B cell (primary cell): ENCODE measurements at regions not wholly inside any gene's neighbourhood (a gene's known extent, or its start where the extent isn't known, plus 50 kb on each side); places are given as distances from the start of the nearest gene placed in this dataset.
A peak's percentile ranks its signal among the peaks of the same experiment; 100 is the strongest.

Source experiments
- ATAC-seq: fragments of 200-7000 bp; cut with Tn5 transposase; one replicate; pipeline ENCODE4 v1.10.0; 2021; ENCODE audit warnings: low read depth, mild to moderate bottlenecking, moderate number of reproducible peaks, moderate library complexity
- CTCF ChIA-PET: fragments of 350-600 bp; sonication (Branson Sonifier 250); formaldehyde crosslinking; loops from one replicate; lab custom pipeline; 2021; ENCODE audit warnings: antibody characterized with exemption, inconsistent platforms; lab: Charles Lee
- POLR2A ChIA-PET: fragments of 350-600 bp; sonication (Branson Sonifier 250); formaldehyde crosslinking; loops from one replicate; lab custom pipeline; 2021; ENCODE audit warnings: antibody characterized with exemption; lab: Charles Lee
- DNase-seq: peaks from one replicate; pipeline ENCODE4 v3.0.0; 2013
- H2AFZ ChIP-seq: 2 replicates; pipeline ENCODE4 v1.6.1; 2012; ENCODE audit warnings: mild to moderate bottlenecking, low read depth, low read length; ENCODE audit not compliant: insufficient read depth, poor library complexity, severe bottlenecking
- H3K27ac ChIP-seq, 2 donors: 1 replicate in 1 of 2; 2 replicates in 1 of 2; pipeline ENCODE4 v1.5.1; 2012 to 2013; ENCODE audit warnings: low read length in 2 of 2, mild to moderate bottlenecking in 2 of 2, moderate library complexity in 1 of 2
- H3K27me3 ChIP-seq, 4 experiments: fragments of 200-600 bp in 1 of 4; sonication (generic) in 1 of 4; replicated peaks in 1 of 4; 1 replicate in 2 of 4; 2 replicates in 2 of 4; pipeline versions ENCODE4 v1.6.1 to v1.7.0; 2013 to 2016; ENCODE audit warnings: low read length in 3 of 4, mild to moderate bottlenecking in 2 of 4, mixed read lengths in 1 of 4, moderate library complexity in 1 of 4; ENCODE audit not compliant: insufficient read depth in 4 of 4, control insufficient read depth in 3 of 4; ENCODE audit errors: control extremely low read depth in 1 of 4
- H3K36me3 ChIP-seq, 2 experiments: replicated peaks in 1 of 2; 1 replicate in 1 of 2; 2 replicates in 1 of 2; pipeline versions ENCODE4 v1.6.1 to v1.7.1; 2013; ENCODE audit warnings: low read length in 1 of 2; ENCODE audit not compliant: insufficient read depth in 2 of 2, control insufficient read depth in 1 of 2; ENCODE audit errors: control extremely low read depth in 1 of 2, extremely low read depth in 1 of 2
- H3K4me1 ChIP-seq, 2 donors: fragments of 200-600 bp in 1 of 2; sonication (generic) in 1 of 2; 1 replicate in 1 of 2; 2 replicates in 1 of 2; pipeline versions ENCODE4 v1.5.1 to v1.6.1; 2013 to 2017; ENCODE audit warnings: low read length in 2 of 2; ENCODE audit not compliant: control insufficient read depth in 2 of 2, insufficient read depth in 2 of 2
- H3K4me2 ChIP-seq: replicated peaks from 2 replicates; pipeline ENCODE3; 2012; ENCODE audit warnings: mild to moderate bottlenecking, low read depth, low read length; ENCODE audit not compliant: poor library complexity, severe bottlenecking
- H3K4me3 ChIP-seq, 5 experiments: fragments of 200-600 bp in 1 of 5; sonication (generic) in 1 of 5; 1 replicate in 3 of 5; 2 replicates in 2 of 5; pipeline versions ENCODE4 v1.5.1 to v1.7.0; 2011 to 2016; ENCODE audit warnings: low read length in 4 of 5, mild to moderate bottlenecking in 4 of 5, low read depth in 2 of 5, control low read depth in 1 of 5, moderate library complexity in 1 of 5; ENCODE audit not compliant: insufficient read depth in 1 of 5; ENCODE audit errors: control extremely low read depth in 1 of 5, extremely low read depth in 1 of 5
- H3K79me2 ChIP-seq: fragments of 200-600 bp; sonication (generic); one replicate; pipeline ENCODE4 v1.6.0; 2016; ENCODE audit warnings: low read length; ENCODE audit not compliant: control insufficient read depth, insufficient read depth
- H3K9ac ChIP-seq: fragments of 200-600 bp; sonication (generic); 2 replicates; pipeline ENCODE4 v1.6.1; 2017; ENCODE audit warnings: mild to moderate bottlenecking, low read length, moderate library complexity
- H3K9me3 ChIP-seq, 3 donors: one replicate each; pipeline versions ENCODE4 v1.6.1 to v1.7.1; 2013; ENCODE audit warnings: low read length in 2 of 3; ENCODE audit not compliant: control insufficient read depth in 2 of 3, insufficient read depth in 1 of 3; ENCODE audit errors: control extremely low read depth in 1 of 3
- H4K20me1 ChIP-seq: 2 replicates; pipeline ENCODE4 v1.6.0; 2012; ENCODE audit warnings: mild to moderate bottlenecking, low read length; ENCODE audit not compliant: insufficient read depth, control insufficient read depth, poor library complexity, severe bottlenecking
- H3K27ac Mint-ChIP-seq: one replicate; pipeline ENCODE4 v1.8.0; 2021; ENCODE audit warnings: mixed read lengths
- H3K27me3 Mint-ChIP-seq: one replicate; pipeline ENCODE4 v1.8.0; 2021; ENCODE audit warnings: mixed read lengths
- H3K4me1 Mint-ChIP-seq: one replicate; pipeline ENCODE4 v1.8.0; 2021; ENCODE audit warnings: mixed read lengths
- H3K4me3 Mint-ChIP-seq: one replicate; pipeline ENCODE4 v1.8.0; 2021; ENCODE audit warnings: mixed read lengths
- H3K9me3 Mint-ChIP-seq: one replicate; pipeline ENCODE4 v1.8.0; 2022; ENCODE audit warnings: mixed read lengths; ENCODE audit not compliant: insufficient read depth
- CTCF ChIP-seq: fragments of 200-600 bp; IDR thresholded peaks from one replicate; pipeline ENCODE4 v1.8.0; 2022; ENCODE audit warnings: antibody characterized with exemption, mild to moderate bottlenecking
- EZH2 ChIP-seq: IDR thresholded peaks from 2 replicates; pipeline ENCODE4 v1.6.1; 2012; ENCODE audit warnings: borderline replicate concordance, low read depth, mild to moderate bottlenecking, moderate library complexity, low read length; ENCODE audit not compliant: insufficient read depth, poor library complexity, severe bottlenecking
- WGBS: methylation state at CpG from one replicate; pipeline ENCODE4 v1.1.5; 2013; ENCODE audit warnings: missing lambda C conversion rate; ENCODE audit not compliant: insufficient coverage; 5-methylcytosine and 5-hydroxymethylcytosine counted together
- intact Hi-C: fragments of 100-400 bp; cut with micrococcal nuclease; formaldehyde crosslinking; loops from one replicate; pipeline ENCODE4 v1.10.0; 2022

DNA sequence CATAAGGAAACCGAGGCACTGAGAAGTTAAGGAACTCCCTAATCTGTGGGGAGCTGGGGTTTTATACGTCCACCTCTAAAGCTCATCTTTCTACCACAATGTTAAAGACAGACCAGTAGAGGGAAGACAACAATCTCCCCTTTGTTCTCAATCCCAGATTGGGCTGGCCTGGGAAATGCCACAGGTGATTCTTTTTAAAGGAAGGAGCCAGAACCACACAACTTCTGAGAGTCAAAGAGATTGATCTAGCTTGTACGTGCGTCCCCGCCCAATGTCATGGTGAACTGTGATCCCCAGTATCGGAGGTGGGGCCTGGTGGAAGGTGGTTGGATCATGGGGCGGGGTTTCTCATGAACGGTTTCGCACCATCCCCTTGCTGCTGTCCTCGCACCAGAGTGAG lies 81.8 kb upstream of the LCLAT1 start:
- H3K27me3 ChIP-seq = no peaks in the 10 kb centered on the region
- Mint-ChIP-seq H3K4me3 (no peak overlapping the region), H3K4me1 (peaks cover 24% of the 10 kb centered on the region), H3K27ac (no peak overlapping the region), H3K27me3 (no peaks in the 10 kb centered on the region), H3K9me3 (peaks cover 2% of the 10 kb centered on the region)
- WGBS = 96% methylated on average over 3 of the region's 10 CpGs
- no peak for DNase-seq
- H3K9me3 ChIP-seq = no peaks in the 10 kb centered on the region
- H3K4me3 ChIP-seq = no peak overlapping the region
- H3K4me2 ChIP-seq = no peak overlapping the region
- ATAC-seq = no peak
- no peaks in the 10 kb centered on the region for H4K20me1 ChIP-seq
- no peak overlapping the region for H3K27ac ChIP-seq
- intact Hi-C loops = no loop called here
- H2AFZ ChIP-seq = no peak overlapping the region
- POLR2A ChIA-PET = no interaction called here
- H3K9ac ChIP-seq = no peak overlapping the region
- no peak for TF ChIP-seq CTCF
- TF ChIP-seq EZH2 = no peak
- H3K36me3 ChIP-seq = no peaks in the 10 kb centered on the region
- CTCF ChIA-PET = no interaction called here
- H3K79me2 ChIP-seq = no peaks in the 10 kb centered on the region
- H3K4me1 ChIP-seq = peaks cover 17 to 30% of the 10 kb centered on the region in 2 donors

DNA sequence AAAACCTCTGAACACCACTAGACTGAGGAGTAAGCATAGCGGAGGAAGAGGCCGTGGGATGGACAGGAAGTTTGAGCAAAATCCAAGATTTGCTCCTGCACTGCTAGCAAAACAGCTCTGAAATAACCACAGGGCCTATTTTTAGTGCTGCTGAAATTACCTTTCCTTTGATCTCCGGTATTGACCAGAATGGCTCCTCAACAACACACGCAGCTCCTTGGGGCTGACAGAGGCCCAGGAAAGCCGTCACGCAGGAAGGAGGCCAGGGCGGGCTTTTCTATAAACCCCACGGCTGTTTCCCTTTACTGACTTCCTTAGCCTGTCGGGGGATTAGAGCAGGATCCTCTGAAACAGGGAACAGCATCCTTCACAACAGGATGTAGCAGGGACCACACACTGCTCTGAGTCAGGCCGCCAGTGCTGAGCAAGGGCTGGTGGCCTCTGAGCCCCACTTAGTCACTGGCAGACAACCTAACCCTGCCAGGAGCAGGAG lies 80.8 kb upstream of the LCLAT1 start:
- CTCF ChIA-PET = no interaction called here
- POLR2A ChIA-PET = interaction anchor here (0.6 kb wide), 1 partner anchor 34 kb away, joined by 4 read pairs; no protein-coding TSS in a partner anchor
- peak overlapping the region; percentile 49 for H3K4me2 ChIP-seq
- DNase-seq (no peak), ATAC-seq (peak; percentile 21)
- Mint-ChIP-seq H3K4me3 (no peak overlapping the region), H3K27ac (peak overlapping the region; percentile 37), H3K27me3 (no peaks in the 10 kb centered on the region), H3K4me1 (peaks cover 32% of the 10 kb centered on the region), H3K9me3 (peaks cover 2% of the 10 kb centered on the region)
- no peaks in the 10 kb centered on the region for H3K27me3 ChIP-seq
- no peak overlapping the region for H3K9ac ChIP-seq
- H3K27ac ChIP-seq = no peak overlapping the region
- H3K4me3 ChIP-seq = no peak overlapping the region
- 40% methylated on average over 9 of the region's 10 CpGs for WGBS
- no peaks in the 10 kb centered on the region for H3K79me2 ChIP-seq
- intact Hi-C loops = no loop called here
- H3K4me1 ChIP-seq = peaks cover 21 to 30% of the 10 kb centered on the region in 2 donors
- no peaks in the 10 kb centered on the region for H4K20me1 ChIP-seq
- H3K9me3 ChIP-seq = no peaks in the 10 kb centered on the region
- peak overlapping the region; percentile 40 for H2AFZ ChIP-seq
- no peak for TF ChIP-seq EZH2
- TF ChIP-seq CTCF = no peak
- H3K36me3 ChIP-seq = no peaks in the 10 kb centered on the region
